IPS-NIHi11 (cell line): ENCODE measurements at regions not wholly inside any gene's neighbourhood (a gene's known extent, or its start where the extent isn't known, plus 50 kb on each side); places are given as distances from the start of the nearest gene placed in this dataset.
A peak's percentile ranks its signal among the peaks of the same experiment; 100 is the strongest.

Experiments
- DNase-seq: peaks from one replicate; pipeline ENCODE4 v3.0.0; 2012; ENCODE audit warnings: mixed read lengths, low spot score

- DNase-seq, result no peak
Observed at GRCh38 chr5:176176231-176176630, 62.0 kb upstream of the SIMC1 start.

DNA sequence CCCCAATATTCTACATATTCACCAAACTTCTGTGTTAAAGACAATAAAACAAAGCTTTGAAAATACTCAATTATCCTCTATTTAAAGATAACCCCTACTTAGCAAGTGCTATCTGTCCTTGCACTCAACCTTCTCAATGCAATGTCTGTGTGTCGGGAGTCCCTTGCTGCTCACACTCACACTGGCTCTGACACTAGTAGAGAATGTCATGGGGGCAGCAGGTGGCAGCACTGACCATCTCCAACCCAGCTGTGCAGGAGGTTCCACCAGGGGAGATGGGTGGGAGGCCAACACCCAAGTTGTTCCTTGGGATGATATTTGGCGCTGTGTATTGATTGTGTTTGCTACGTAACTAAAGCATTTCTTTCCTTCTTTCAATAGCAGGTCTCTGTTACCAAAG is 59.4 kb upstream of the SIMC1 start:
- no peak for DNase-seq

- no peak for DNase-seq
Observed at GRCh38 chr5:176180339-176180738, 57.9 kb upstream of the SIMC1 start.

- DNase-seq, result peak; percentile 25
Observed at GRCh38 chr5:176180781-176181180, 57.4 kb upstream of the SIMC1 start.

GRCh38 chr5:176181271-176181855 is 56.9 kb upstream of the SIMC1 start:
- DNase-seq, result no peak

GRCh38 chr5:176183321-176184074 is 54.7 kb upstream of the SIMC1 start:
- DNase-seq, result no peak

GRCh38 chr5:176184608-176185132 is 53.6 kb upstream of the SIMC1 start:
- DNase-seq, result no peak

GRCh38 chr5:176185133-176185733 is 53.0 kb upstream of the SIMC1 start:
- no peak for DNase-seq

DNA sequence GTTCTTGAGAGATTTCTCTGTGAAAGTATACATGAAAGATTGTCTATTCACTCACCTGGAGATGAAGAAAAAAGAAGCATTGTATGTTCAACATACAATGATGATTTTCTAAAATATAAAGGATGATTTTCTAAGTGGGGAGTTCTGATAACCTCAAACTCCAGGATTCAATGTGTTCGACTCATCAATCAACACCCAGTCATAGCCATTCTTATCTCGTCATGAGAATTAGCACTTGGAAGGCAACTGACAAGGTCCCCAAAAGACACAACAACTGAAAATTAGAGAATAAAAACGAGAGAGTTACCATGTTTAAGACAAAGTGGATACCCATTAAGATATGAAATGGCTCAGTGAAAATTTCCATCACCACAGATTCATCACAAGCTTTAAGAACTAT is 52.1 kb upstream of the SIMC1 start:
- no peak for DNase-seq

DNA sequence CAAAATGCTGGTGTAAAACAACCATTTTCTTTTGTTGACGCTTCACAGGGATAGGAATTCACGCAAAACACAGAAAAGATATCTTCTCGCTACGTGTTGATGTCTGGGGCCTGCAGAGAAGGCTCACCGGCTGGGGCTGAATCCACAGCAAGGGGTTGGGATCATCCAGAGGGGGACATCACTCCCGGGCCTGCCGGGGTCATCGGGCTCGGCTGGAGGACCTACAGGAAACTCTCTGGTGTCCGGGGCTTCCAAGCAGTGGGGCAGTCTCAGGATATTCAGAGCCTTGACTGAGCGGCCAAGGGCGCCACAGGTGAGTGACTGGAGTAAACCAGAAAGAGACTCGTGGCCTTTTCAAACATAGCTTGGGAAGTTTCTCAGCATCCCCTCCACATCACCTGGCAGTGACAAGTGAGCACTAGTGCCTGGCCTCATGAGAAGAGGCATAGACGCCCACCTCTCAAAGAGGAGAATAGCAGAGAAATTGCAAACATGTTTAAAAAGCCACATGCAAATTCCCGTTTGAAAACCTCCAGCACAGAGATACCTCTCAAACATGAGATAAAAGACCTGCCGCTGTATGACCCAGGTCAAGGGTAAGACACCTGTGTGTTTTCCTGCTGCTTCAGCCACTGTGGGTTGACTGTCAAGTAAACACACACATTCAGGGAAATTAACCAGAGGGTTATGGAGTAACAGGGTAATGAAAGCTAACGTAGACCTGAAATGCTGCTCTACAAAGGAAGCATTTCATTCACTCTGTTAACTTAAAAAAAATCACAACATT is 50.8 kb upstream of the SIMC1 start:
- no peak for DNase-seq

- no peak for DNase-seq
Observed at GRCh38 chr5:176188085-176188484, 50.1 kb upstream of the SIMC1 start.
